Subcutaneous abdominal adipose tissue (tissue), 5 donors: ENCODE measurements at regions not wholly inside any gene's neighbourhood (a gene's known extent, or its start where the extent isn't known, plus 50 kb on each side); places are given as distances from the start of the nearest gene placed in this dataset.
"Not testable (repeated sequence)": the region's sequence is repeated elsewhere in the genome, so short reads cannot be mapped to it uniquely, and the experiment has no call there.

ENCODE experiments used
- H3K27ac ChIP-seq: one replicate; pipeline ENCODE4 v1.7.0; 2013; ENCODE audit warnings: low read depth, mild to moderate bottlenecking, inconsistent platforms, low read length, moderate library complexity
- H3K27me3 ChIP-seq, 5 donors: one replicate each; pipeline ENCODE4 v1.7.0; 2013; ENCODE audit warnings: low read length in 5 of 5, inconsistent platforms in 1 of 5; ENCODE audit not compliant: control insufficient read depth in 5 of 5, insufficient read depth in 4 of 5
- H3K36me3 ChIP-seq, 5 donors: one replicate each; pipeline ENCODE4 v1.7.0; 2013; ENCODE audit warnings: low read length in 5 of 5; ENCODE audit not compliant: control insufficient read depth in 5 of 5, insufficient read depth in 5 of 5
- H3K4me1 ChIP-seq, 5 donors: one replicate each; pipeline ENCODE4 v1.7.0; 2013; ENCODE audit warnings: low read length in 5 of 5, mild to moderate bottlenecking in 3 of 5, moderate library complexity in 1 of 5; ENCODE audit not compliant: control insufficient read depth in 5 of 5, insufficient read depth in 5 of 5
- H3K4me3 ChIP-seq, 5 donors: one replicate each; pipeline ENCODE4 v1.7.0; 2013; ENCODE audit warnings: low read length in 5 of 5, low read depth in 1 of 5
- H3K9ac ChIP-seq, 5 donors: one replicate each; pipeline ENCODE4 v1.7.0; 2013; ENCODE audit warnings: low read length in 5 of 5, mild to moderate bottlenecking in 4 of 5, moderate library complexity in 3 of 5
- H3K9me3 ChIP-seq, 5 donors: one replicate each; pipeline ENCODE4 v1.7.0; 2013; ENCODE audit warnings: low read length in 5 of 5; ENCODE audit not compliant: control insufficient read depth in 5 of 5
- donor health status: healthy.
- donor health status: healthy.
- donor health status: healthy.
- donor health status: healthy.
- donor health status: healthy.

GRCh38 chr7:124196519-124196918, 163.7 kb upstream of the TMEM229A start:
- H3K27me3 ChIP-seq, result no peaks in the 10 kb centered on the region
- H3K4me3 ChIP-seq, result no peak overlapping the region
- H3K9ac ChIP-seq, result no peak overlapping the region
- H3K9me3 ChIP-seq, result peaks cover 0 to 3% (median 0%) of the 10 kb centered on the region in 5 donors
- no peaks in the 10 kb centered on the region for H3K4me1 ChIP-seq
- no peak overlapping the region for H3K27ac ChIP-seq
- no peaks in the 10 kb centered on the region for H3K36me3 ChIP-seq

GRCh38 chr7:124192885-124193284, 160.0 kb upstream of the TMEM229A start:
- Histone ChIP-seq H3K27me3 (no peaks in the 10 kb centered on the region), H3K36me3 (no peaks in the 10 kb centered on the region), H3K9me3 (peaks cover 0 to 3% (median 0%) of the 10 kb centered on the region in 5 donors), H3K9ac (no peak overlapping the region), H3K27ac (no peak overlapping the region), H3K4me1 (no peaks in the 10 kb centered on the region), H3K4me3 (no peak overlapping the region)

- Histone ChIP-seq H3K9ac (no peak overlapping the region), H3K27me3 (no peaks in the 10 kb centered on the region), H3K4me3 (no peak overlapping the region), H3K4me1 (no peaks in the 10 kb centered on the region), H3K36me3 (no peaks in the 10 kb centered on the region), H3K27ac (no peak overlapping the region), H3K9me3 (peaks cover 0 to 3% (median 0%) of the 10 kb centered on the region in 5 donors)
Measured at GRCh38 chr7:124191713-124192112, 158.8 kb upstream of the TMEM229A start.

- H3K4me1 ChIP-seq, result no peaks in the 10 kb centered on the region
- no peak overlapping the region for H3K9ac ChIP-seq
- no peaks in the 10 kb centered on the region for H3K36me3 ChIP-seq
- no peak overlapping the region for H3K27ac ChIP-seq
- H3K4me3 ChIP-seq, result no peak overlapping the region
- H3K27me3 ChIP-seq, result no peaks in the 10 kb centered on the region
- peaks cover 0 to 3% (median 0%) of the 10 kb centered on the region in 5 donors for H3K9me3 ChIP-seq
Measured at GRCh38 chr7:124191030-124191429, 158.2 kb upstream of the TMEM229A start.

GRCh38 chr7:124188576-124188975, 155.7 kb upstream of the TMEM229A start:
- Histone ChIP-seq H3K9ac (no peak overlapping the region), H3K36me3 (no peaks in the 10 kb centered on the region), H3K27me3 (no peaks in the 10 kb centered on the region), H3K9me3 (no peaks in the 10 kb centered on the region), H3K27ac (no peak overlapping the region), H3K4me1 (no peaks in the 10 kb centered on the region), H3K4me3 (no peak overlapping the region)

- Histone ChIP-seq H3K27me3 (no peaks in the 10 kb centered on the region), H3K4me1 (no peaks in the 10 kb centered on the region), H3K9me3 (no peaks in the 10 kb centered on the region), H3K9ac (no peak overlapping the region), H3K36me3 (no peaks in the 10 kb centered on the region), H3K4me3 (no peak overlapping the region), H3K27ac (no peak overlapping the region)
Measured at GRCh38 chr7:124187962-124188361, 155.1 kb upstream of the TMEM229A start.

GRCh38 chr7:124183649-124184048, 150.8 kb upstream of the TMEM229A start:
- no peaks in the 10 kb centered on the region for H3K4me1 ChIP-seq
- H3K9ac ChIP-seq, result no peak overlapping the region
- no peaks in the 10 kb centered on the region for H3K9me3 ChIP-seq
- H3K27ac ChIP-seq, result no peak overlapping the region
- H3K27me3 ChIP-seq, result no peaks in the 10 kb centered on the region
- no peaks in the 10 kb centered on the region for H3K36me3 ChIP-seq
- no peak overlapping the region for H3K4me3 ChIP-seq

- H3K9ac ChIP-seq, result no peak overlapping the region
- H3K27ac ChIP-seq, result no peak overlapping the region
- no peak overlapping the region for H3K4me3 ChIP-seq
- H3K9me3 ChIP-seq, result no peaks in the 10 kb centered on the region
- no peaks in the 10 kb centered on the region for H3K4me1 ChIP-seq
- H3K36me3 ChIP-seq, result no peaks in the 10 kb centered on the region
- no peaks in the 10 kb centered on the region for H3K27me3 ChIP-seq
Measured at GRCh38 chr7:124179641-124180040, 146.8 kb upstream of the TMEM229A start.

- no peaks in the 10 kb centered on the region for H3K4me1 ChIP-seq
- no peak overlapping the region for H3K4me3 ChIP-seq
- H3K36me3 ChIP-seq, result no peaks in the 10 kb centered on the region
- H3K27me3 ChIP-seq, result no peaks in the 10 kb centered on the region
- H3K9ac ChIP-seq, result no peak overlapping the region
- no peaks in the 10 kb centered on the region for H3K9me3 ChIP-seq
- no peak overlapping the region for H3K27ac ChIP-seq
Measured at GRCh38 chr7:124177891-124178290, 145.0 kb upstream of the TMEM229A start.

GRCh38 chr7:124171812-124172211, 138.9 kb upstream of the TMEM229A start:
- H3K27ac ChIP-seq, H3K4me1 ChIP-seq, H3K36me3 ChIP-seq, H3K9me3 ChIP-seq, H3K9ac ChIP-seq, H3K27me3 ChIP-seq, H3K4me3 ChIP-seq: not testable (repeated sequence)

- no peaks in the 10 kb centered on the region for H3K27me3 ChIP-seq
- no peaks in the 10 kb centered on the region for H3K36me3 ChIP-seq
- H3K4me1 ChIP-seq, result no peaks in the 10 kb centered on the region
- H3K27ac ChIP-seq, result no peak overlapping the region
- no peaks in the 10 kb centered on the region for H3K9me3 ChIP-seq
- no peak overlapping the region for H3K9ac ChIP-seq
- no peak overlapping the region for H3K4me3 ChIP-seq
Measured at GRCh38 chr7:124171068-124171467, 138.2 kb upstream of the TMEM229A start.
